ENCODE measurements at regions not wholly inside any gene's neighbourhood (a gene's known extent, or its start where the extent isn't known, plus 50 kb on each side); places are given as distances from the start of the nearest gene placed in this dataset.
"Not testable (repeated sequence)": the region's sequence is repeated elsewhere in the genome, so short reads cannot be mapped to it uniquely, and the experiment has no call there.

- no peak for DNase-seq (ENCODE audit: low read depth in 4 of 4, low spot score in 3 of 4)
These were observed 344.1 kb downstream of the TMEM38B start for GRCh38 chr9:106038266-106039001.

GRCh38 chr9:106039151-106039935, 345.0 kb downstream of the TMEM38B start:
- DNase-seq (ENCODE audit: low read depth in 4 of 4, low spot score in 3 of 4) = no peak

GRCh38 chr9:106041920-106042319, 347.6 kb downstream of the TMEM38B start:
- DNase-seq (ENCODE audit: low read depth in 4 of 4, low spot score in 3 of 4) = not testable (repeated sequence)

- DNase-seq (ENCODE audit: low read depth in 4 of 4, low spot score in 3 of 4) = no peak
These were observed 357.2 kb downstream of the TMEM38B start for GRCh38 chr9:106051545-106051944.

- no peak for DNase-seq (ENCODE audit: low read depth in 4 of 4, low spot score in 3 of 4)
These were observed 357.8 kb downstream of the TMEM38B start for GRCh38 chr9:106052166-106052565.

GRCh38 chr9:106052735-106053134, 358.4 kb downstream of the TMEM38B start:
- no peak for DNase-seq (ENCODE audit: low read depth in 4 of 4, low spot score in 3 of 4)

GRCh38 chr9:106056328-106056727, 362.0 kb downstream of the TMEM38B start:
- no peak for DNase-seq (ENCODE audit: low read depth in 4 of 4, low spot score in 3 of 4)

GRCh38 chr9:106058460-106058859, 364.1 kb downstream of the TMEM38B start:
- no peak for DNase-seq (ENCODE audit: low read depth in 4 of 4, low spot score in 3 of 4)

- no peak for DNase-seq (ENCODE audit: low read depth in 4 of 4, low spot score in 3 of 4)
These were observed 365.5 kb downstream of the TMEM38B start for GRCh38 chr9:106059886-106060285.

- DNase-seq (ENCODE audit: low read depth in 4 of 4, low spot score in 3 of 4) = no peak
These were observed 366.5 kb downstream of the TMEM38B start for GRCh38 chr9:106060885-106061284.

GRCh38 chr9:106062250-106062649, 367.9 kb downstream of the TMEM38B start:
- no peak for DNase-seq (ENCODE audit: low read depth in 4 of 4, low spot score in 3 of 4)

- DNase-seq (ENCODE audit: low read depth in 4 of 4, low spot score in 3 of 4) = no peak
These were observed 370.8 kb downstream of the TMEM38B start for GRCh38 chr9:106065136-106065535.

GRCh38 chr9:106065579-106066214, 371.4 kb downstream of the TMEM38B start:
- DNase-seq (ENCODE audit: low read depth in 4 of 4, low spot score in 3 of 4) = no peak

GRCh38 chr9:106066940-106067524, 372.7 kb downstream of the TMEM38B start:
- no peak for DNase-seq (ENCODE audit: low read depth in 4 of 4, low spot score in 3 of 4)

- no peak for DNase-seq (ENCODE audit: low read depth in 4 of 4, low spot score in 3 of 4)
These were observed 374.9 kb downstream of the TMEM38B start for GRCh38 chr9:106069241-106069640.

GRCh38 chr9:106072421-106072820, 378.1 kb downstream of the TMEM38B start:
- DNase-seq (ENCODE audit: low read depth in 4 of 4, low spot score in 3 of 4) = no peak

GRCh38 chr9:106074006-106074405, 379.7 kb downstream of the TMEM38B start:
- DNase-seq (ENCODE audit: low read depth in 4 of 4, low spot score in 3 of 4) = no peak

- no peak for DNase-seq (ENCODE audit: low read depth in 4 of 4, low spot score in 3 of 4)
These were observed 381.1 kb downstream of the TMEM38B start for GRCh38 chr9:106075236-106075959.

- DNase-seq (ENCODE audit: low read depth in 4 of 4, low spot score in 3 of 4) = no peak
These were observed 381.6 kb downstream of the TMEM38B start for GRCh38 chr9:106075960-106076327.

- no peak for DNase-seq (ENCODE audit: low read depth in 4 of 4, low spot score in 3 of 4)
These were observed 382.4 kb downstream of the TMEM38B start for GRCh38 chr9:106076711-106077110.

GRCh38 chr9:106077731-106078130, 383.4 kb downstream of the TMEM38B start:
- no peak for DNase-seq (ENCODE audit: low read depth in 4 of 4, low spot score in 3 of 4)
